ACHN (cell line): ENCODE measurements at regions not wholly inside any gene's neighbourhood (a gene's known extent, or its start where the extent isn't known, plus 50 kb on each side); places are given as distances from the start of the nearest gene placed in this dataset.
"Not testable (repeated sequence)": the region's sequence is repeated elsewhere in the genome, so short reads cannot be mapped to it uniquely, and the experiment has no call there.

ENCODE experiments used
- DNase-seq: peaks from one replicate; pipeline ENCODE4 v3.0.0-alpha.2; 2015
- in situ Hi-C: cut with HindIII; loops from 2 replicates; pipeline ENCODE4 v1.10.0; 2017; ENCODE audit warnings: low sequenced_read_pairs, low pct_ligation_motif_present, low pct_unique_long_range_greater_than_20kb

DNA sequence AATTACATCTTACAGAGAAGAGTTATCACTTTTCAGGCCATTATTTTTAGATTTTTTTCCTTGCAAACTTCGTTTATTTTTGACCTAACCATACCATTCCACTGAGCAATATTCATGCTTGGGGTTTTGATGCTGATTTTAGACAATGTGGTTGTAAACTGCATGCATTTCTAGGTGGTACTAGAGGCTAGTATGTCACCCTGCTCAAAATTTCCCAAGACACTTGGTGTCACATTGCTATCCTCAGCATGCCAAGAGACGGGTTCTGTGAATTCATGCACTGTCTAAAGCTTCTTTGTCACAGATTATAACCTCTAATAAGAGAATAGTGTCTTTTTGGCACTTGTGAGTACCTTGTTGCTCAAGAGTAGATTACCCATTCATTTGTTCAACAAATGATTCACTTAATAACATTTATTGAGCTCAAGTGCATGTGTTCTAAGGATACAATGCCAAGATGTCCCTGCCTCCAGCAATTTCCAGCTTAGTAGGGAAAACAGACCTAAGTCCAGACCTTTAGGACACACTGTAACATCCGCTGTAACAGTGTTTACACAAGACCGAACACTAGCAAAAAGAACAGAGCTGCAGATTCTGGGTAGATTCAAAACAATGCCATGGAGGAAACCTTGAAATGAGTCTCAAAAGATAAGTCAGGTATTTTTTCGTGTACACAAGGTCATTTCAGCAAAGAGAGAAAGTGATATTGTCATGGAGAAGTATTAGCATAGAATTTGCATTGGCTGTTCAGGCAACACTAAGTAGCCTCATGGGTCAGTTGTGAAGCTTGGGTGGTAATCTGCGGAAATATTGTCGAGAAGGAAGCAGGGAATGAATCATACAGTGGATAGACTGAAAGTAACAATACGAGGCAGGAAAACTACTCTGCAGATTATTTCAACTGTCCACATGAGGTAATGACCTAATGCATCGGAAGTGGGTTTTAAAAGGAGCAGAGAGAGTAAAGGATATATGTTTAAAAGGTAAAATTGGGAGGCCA, 515.1 kb upstream of the ZFP42 start:
- DNase-seq = no peak
- in situ Hi-C loops = no loop called here

DNA sequence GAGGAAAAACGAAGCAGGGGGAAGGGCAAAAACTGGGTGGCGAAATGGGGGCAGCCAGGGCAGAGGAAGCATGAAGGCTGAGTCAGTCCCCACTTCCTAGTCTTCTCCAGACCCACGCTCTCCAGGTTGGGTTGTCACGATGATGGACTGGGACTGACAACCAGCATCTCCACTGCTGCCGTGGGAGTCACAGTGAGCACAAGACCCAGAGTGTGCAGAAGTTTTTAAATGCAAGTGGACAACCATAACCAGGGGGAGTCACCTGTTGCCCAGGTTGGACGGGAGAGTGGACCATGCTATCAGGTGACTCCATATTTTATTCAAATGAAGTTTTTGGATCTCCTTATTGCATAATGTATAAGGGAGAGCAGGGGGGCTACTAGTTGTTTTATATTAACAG, 511.4 kb upstream of the ZFP42 start:
- no peak for DNase-seq
- in situ Hi-C loops = no loop called here

DNA sequence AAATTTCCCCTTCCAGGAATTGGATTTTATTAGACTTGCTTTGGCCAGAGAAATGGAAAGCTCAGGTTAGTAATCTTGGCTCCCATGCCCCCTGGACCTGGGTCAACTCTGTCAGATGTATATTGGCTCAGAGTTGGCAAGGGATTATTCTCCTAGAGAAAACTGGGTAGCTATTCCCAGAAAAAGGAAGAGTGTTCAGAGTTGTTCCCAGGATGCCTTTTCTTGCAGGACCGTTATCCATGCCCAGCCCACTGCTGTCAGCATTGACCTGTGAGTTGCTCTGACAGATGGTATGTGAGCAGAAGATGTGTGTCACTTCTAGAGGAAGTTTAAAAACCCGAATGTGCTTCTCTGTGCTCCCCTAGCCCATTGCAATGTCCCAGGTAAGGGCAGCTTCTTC, 509.9 kb upstream of the ZFP42 start:
- no peak for DNase-seq
- in situ Hi-C loops = no loop called here

DNA sequence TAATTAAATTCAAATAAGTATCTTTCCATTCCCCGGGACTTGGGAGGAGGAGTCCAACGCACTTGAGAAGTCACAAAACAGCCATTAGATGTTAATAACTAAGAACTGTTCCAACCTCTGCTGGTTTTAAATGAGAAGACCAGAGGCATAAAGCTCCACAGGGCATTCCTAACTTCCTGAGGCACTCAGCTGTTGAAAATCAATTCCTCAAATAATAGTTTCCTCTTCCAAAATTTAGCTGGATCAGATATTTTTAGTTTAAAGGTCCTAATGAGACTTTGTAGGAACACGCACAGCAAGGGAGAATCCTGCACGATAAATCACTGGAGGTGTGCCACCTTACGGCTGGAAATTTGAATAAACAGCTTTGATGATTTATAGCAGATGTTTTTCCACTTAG, 504.3 kb upstream of the ZFP42 start:
- no peak for DNase-seq

DNA sequence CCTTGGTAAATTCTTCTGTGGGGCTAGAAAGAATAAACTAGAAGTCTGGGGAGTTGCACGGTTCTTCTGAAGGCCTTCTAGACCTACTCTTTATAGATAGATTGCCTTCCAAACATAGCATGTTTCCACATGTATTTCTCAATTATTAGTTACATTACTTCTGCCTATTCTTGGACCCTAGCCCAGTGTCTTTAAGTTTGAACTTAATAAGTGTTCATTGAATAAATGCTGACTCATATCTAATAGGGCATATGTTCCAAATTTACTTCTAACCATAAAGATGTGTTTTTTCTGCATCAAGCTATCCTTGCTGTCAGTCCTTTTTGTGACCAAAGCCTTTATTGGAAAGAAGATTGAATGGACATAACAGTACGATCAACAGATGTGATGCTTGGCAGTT, 503.6 kb upstream of the ZFP42 start:
- in situ Hi-C loops = no loop called here
- DNase-seq = no peak

More for the DNA sequence above, 504.3 kb upstream of the ZFP42 start:
- in situ Hi-C loops = no loop called here

DNA sequence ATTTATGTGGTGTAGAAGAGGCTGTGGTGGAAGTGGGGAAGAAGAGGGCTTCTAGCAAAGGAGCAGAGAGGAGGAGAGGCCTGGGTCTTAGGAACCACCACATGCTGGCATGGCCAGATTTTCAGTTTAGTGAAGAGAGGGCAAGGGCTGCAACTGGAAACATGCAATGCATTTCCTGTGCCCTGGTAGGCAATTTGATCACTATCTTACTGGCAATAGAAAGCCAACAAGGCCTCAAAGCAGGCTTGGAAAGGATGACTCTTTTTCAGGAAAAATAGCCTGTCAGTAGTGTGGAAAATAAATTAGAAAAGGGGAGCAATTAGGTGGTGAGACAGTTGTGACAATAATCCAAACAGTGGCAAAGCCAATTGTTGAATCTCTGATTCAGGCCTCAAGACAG, 501.9 kb upstream of the ZFP42 start:
- in situ Hi-C loops = no loop called here
- no peak for DNase-seq

DNA sequence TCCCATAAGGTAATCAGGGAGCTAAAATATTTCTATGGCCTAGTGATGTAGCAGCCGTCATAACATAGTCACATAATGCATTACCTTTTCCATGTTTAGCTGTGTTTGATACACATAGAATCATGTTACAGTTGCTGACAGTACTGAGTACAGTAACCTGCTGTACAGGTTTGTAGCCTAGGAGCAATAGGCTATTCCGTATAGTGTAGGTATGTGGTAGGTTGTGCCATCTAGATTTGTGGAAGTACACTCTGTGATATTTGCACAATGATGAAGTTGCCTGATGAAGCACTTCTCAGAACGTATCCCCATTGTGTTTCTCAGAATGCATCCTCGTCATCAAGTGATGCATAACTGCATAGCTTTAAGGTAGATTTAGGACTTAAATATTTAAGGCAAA, 495.6 kb upstream of the ZFP42 start:
- in situ Hi-C loops = no loop called here
- no peak for DNase-seq

DNA sequence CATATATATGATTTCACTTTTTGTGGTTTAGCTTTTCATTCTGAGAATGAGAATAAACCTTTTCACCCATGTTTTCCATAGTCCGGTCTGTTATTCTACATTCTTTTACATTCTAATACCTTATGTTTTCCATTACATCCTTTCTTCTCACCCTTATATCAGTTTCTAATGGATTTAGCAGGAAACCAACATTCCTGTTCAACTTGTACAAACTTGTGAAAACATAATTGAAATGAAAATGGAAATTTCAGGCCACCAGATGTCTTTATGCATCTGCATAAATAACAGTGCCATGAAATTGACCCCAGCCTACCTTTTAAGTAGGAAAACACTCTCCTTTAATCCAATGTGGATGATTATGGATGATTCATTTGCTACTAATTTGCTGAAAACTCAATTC, 494.8 kb upstream of the ZFP42 start:
- no peak for DNase-seq
- in situ Hi-C loops = no loop called here

DNA sequence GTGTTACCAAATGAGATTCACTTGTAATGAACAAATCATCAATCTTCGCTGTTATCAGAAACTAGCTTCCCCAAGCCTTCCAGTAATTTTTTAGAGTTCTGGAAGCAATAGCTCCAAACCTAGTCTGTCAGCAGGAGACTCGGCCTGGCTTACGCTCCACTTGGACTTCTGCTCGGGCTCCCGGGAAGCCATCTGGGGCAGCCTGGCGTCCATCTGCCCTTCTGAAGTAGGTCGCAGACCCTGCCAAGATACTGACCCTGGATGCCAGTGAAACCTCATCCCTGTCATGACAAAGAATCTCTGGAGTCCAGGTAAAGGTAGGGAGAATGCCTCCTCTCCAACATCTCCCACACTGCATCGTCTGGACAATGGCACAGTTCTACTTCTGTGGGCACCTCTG, 493.8 kb upstream of the ZFP42 start:
- no peak for DNase-seq
- in situ Hi-C loops = no loop called here

DNA sequence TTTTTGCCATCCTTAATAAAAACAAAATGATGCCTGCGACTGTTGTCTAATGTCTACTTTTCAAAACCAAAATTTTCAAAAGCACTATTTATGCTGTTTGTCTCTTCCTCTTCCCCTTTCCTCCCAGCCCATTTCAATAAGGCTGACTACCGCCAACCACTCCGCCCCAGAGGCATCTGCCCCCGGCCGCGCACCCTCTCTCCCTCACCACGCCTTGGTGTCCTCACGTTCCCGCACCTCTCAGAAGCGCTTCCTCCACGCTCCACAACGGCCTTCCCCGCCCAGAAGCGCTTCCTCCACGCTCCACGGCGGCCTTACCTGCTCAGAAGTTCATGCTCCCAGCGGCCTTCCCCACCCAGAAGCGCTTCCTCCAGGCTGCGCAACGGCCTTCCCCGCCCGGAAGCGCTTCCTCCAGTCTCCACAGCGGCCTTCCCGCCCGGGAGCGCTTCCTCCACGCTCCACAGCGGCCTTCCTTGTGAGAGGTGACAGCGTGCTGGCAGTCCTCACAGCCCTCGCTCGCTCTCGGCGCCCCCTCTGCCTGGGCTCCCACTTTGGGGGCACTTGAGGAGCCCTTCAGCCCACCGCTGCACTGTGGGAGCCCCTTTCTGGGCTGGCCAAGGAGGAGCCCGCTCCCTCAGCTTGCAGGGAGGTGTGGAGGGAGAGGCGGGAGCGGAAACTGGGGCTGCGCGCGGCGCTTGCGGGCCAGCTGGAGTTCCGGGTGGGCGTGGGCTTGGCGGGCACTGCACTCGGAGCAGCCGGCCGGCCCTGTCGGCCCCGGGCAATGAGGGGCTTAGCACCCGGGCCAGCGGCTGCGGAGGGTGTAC, 490.4 kb upstream of the ZFP42 start:
- in situ Hi-C loops = no loop called here
- DNase-seq = no peak

DNA sequence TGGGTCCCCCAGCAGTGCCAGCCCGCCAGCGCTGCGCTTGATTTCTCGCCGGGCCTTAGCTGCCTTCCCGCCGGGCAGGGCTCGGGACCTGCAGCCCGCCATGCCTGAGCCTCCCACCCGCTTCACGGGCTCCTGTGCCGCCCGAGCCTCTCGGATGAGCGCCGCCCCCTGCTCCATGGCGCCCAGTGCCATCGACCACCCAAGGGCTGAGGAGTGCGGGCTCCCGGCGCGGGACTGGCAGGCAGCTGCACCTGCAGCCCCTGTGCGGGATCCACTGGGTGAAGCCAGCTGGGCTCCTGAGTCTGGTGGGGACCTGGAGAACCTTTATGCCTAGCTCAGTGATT, 489.8 kb upstream of the ZFP42 start:
- in situ Hi-C loops, DNase-seq: not testable (repeated sequence)

DNA sequence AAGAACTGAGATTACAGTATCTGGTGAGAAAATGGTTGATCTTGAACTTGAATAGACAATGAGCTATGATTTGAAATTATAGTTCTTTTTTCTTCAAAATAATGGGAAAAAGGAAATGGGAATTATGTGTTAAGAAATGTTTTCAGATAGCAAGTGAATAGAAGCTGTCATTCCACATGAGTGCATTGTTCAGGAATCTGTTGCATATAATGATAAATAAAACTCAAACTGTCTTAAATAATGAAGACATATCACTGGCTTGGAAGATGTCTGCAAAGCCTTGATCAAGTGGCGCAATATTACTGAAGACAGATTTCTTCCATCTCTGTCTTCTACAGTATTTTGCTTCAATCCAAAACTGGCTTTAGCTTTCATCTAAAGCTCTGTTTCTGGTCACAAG, 479.3 kb upstream of the ZFP42 start:
- DNase-seq = no peak
- in situ Hi-C loops = no loop called here

DNA sequence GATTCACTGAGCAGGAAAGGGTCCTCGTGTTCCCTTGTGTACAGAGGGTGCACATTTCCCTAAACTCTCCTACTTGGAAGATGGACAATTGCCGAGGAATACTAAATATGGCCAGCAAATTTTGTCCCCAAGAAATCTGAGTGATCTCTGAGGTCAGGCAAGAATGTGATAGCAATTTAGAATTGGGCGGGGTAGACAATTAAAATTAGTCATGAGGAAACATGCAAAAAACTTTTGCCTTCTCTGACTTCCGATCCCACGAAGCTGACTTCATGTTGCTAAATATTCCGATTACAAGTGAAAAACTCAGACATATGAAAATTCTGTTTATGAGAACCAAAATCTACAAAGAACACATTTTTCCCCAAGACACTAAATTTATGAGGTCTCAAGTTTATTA, 453.9 kb upstream of the ZFP42 start:
- no peak for DNase-seq
- in situ Hi-C loops = no loop called here

DNA sequence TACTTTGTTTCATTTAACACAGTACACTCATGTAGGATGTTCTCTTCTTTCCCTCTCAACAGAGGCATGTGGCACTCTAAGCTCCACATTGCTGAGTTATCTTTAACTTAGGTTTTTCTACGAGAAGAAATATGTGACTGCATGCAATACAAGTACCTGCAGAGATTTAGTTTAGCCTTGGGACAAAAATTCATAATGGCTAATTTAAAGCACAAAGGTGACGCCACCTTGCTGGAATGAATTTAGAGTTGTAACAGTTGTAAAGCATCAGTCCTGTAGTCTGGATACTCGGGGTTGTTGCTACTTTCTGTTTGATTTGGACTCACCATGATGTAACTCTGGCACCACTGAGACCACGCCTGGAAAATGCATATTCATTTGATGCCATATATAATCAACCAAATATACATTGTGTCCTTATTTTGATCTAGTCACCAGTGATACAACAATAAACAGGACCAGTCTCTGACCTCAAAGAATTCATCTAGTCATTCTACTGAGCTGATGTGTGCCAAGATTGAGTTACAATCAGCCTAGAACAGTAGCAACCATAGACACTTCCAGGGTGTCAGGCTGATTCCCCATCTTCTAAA, 451.0 kb upstream of the ZFP42 start:
- in situ Hi-C loops = no loop called here
- DNase-seq = no peak

DNA sequence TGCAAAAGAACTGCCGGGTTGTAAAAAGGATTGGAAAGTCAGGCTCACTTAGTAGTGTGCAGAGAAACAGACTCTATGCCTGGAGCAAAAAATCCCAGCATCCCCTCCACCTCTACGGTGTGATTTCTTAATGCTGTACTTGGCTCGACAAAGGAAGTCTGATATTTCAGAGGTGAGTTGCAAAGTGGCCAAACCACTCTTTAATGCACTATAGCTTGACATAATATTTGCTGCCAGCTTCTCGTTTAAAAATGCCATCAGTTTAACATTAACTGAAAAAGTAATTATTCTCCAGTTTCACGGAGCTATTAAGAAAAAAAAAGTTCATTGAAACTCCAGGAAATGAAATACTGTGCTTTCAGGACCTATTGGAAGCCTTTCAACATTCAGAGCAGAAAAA, 448.3 kb upstream of the ZFP42 start:
- in situ Hi-C loops = no loop called here
- DNase-seq = no peak

DNA sequence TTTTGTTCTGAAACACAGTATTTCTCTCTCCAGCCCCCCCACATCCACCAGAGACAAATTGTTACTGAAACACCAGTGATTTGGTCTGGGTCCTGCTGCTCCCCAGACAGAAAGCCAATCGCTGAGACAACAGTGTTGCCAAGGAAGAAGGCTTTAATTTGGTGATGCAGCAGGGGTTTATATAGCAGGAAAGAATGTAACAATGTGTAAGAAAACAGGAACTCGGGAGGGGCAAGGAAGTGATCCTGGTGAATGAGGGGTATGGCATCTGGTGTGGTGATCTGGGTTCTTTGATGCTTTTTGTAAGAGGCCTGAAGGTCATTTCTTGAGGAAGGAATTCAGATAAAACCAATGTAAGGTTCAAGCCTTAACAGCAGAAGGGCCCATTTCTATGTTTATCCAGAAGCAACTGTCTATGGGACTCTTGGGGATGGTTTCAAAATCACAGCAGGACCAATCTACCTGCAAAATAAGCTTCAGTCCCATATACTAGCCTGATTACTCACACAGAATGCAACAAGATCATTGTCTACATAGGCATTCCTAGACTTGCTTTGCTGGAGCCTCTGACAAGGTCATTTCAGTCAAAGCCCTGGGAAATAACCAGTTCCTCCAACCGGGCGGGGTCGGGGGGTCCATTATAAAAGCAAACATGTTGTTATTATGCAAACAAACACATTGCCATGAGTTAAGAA, 445.2 kb upstream of the ZFP42 start:
- in situ Hi-C loops = no loop called here
- no peak for DNase-seq

DNA sequence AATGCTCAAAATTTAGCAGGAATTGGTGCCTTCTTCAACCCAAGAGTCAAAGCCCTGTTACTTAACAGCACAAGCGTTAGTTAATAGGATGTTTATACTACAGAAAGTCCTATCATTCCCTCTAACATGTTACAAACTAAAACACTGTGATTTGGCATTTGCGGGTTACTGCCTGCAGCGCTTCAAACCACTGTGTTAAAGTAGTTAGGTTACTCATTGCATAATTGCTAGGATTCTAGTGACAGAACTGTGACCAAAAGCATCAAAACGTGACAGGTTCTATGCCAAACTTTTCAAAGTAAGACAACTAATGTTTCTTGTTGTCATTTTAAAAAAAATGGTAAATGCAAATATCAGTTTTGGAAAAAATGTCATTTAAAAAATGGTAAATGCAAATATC, 442.8 kb upstream of the ZFP42 start:
- no peak for DNase-seq
- in situ Hi-C loops = no loop called here

DNA sequence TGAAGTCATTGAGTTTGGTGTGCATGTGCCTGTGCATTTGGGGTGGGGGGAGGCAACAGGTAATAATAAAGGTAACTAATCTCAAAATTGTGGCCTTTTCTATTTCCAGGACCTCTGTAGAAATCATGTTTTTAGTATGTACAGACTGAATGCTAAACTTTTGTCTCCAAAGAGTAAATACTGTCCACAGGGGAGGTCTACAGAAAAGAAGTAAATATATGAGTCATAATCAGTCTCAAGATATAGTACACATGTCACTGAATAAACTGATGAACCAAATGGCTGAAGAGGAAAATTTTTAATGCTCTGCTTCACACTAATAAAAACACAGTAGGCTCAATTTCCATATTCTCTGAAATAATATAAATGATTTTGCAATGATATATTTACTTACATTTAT, 440.4 kb upstream of the ZFP42 start:
- in situ Hi-C loops = no loop called here
- DNase-seq = no peak

DNA sequence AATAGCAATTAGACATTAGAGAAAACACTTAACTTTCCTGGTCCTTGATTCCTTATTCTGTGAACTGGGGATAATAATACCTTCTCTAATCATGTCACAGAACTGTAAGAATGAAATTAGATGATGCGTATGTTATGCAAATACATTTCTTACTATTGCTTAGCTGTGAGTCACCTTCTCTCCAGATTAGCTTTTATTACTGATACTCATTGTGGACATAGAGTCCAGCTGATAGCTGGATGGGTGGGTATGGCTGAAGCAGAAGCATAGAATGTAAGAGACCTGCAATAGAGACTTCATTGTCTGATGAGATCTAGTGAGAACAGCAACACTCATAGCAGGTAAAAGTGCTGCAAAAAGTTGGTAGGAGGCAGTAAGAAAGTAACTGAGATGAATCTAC, 437.2 kb upstream of the ZFP42 start:
- DNase-seq = no peak
- in situ Hi-C loops = no loop called here
